COR-L47 (cell line): ENCODE measurements at regions not wholly inside any gene's neighbourhood (a gene's known extent, or its start where the extent isn't known, plus 50 kb on each side); places are given as distances from the start of the nearest gene placed in this dataset.
"Not testable (repeated sequence)": the region's sequence is repeated elsewhere in the genome, so short reads cannot be mapped to it uniquely, and the experiment has no call there.

ENCODE experiments used
- DNase-seq: peaks from one replicate; lab custom pipeline; 2025; lab: John Stamatoyannopoulos, UW

- DNase-seq = no peak
These were observed 217.6 kb upstream of the THUMPD2 start for GRCh38 chr2:39996653-39997080.

- no peak for DNase-seq
These were observed 216.1 kb upstream of the THUMPD2 start for GRCh38 chr2:39995005-39995737.

GRCh38 chr2:39994151-39994550 lies 215.1 kb upstream of the THUMPD2 start:
- DNase-seq = no peak

DNA sequence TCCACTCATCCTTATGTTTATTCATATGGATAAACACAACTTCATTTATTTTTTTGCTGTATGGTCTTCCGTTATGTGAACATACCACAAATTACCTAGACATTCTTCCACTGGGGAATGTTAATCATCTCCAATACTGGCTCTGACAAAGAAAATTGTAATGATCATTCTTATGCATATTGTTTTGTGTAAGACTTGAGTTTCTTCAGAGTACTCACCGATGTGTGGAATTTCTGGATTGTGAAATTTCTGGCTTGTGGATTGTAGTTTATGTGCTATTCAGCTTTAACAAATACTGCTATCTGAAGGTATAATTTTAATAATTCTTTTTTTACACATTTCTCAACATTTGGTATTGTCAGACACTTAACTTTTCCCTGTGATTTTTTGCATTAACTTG lies 212.2 kb upstream of the THUMPD2 start:
- no peak for DNase-seq

GRCh38 chr2:39990335-39990900 lies 211.4 kb upstream of the THUMPD2 start:
- no peak for DNase-seq

- no peak for DNase-seq
These were observed 210.8 kb upstream of the THUMPD2 start for GRCh38 chr2:39989888-39990287.

DNA sequence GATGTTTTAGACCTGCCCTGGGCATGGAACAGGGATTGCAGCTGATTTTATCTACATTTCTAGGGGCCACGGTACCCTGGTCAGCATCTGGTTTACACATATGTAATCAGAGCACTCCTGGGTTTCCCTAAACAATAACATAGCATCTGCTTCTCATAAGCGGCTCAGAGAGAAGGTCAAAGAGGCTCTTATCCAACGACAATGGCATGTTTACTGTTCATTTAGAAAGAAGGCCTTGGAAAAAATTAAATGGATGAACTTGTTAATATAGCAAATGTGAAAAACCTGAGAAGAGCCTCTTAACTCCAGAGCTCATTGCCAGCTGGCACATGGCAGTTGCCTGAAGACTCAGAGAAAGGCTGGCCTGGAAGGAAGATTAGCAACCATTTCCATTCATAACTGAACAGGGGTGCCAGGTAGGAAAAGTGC lies 202.8 kb upstream of the THUMPD2 start:
- DNase-seq = no peak

DNA sequence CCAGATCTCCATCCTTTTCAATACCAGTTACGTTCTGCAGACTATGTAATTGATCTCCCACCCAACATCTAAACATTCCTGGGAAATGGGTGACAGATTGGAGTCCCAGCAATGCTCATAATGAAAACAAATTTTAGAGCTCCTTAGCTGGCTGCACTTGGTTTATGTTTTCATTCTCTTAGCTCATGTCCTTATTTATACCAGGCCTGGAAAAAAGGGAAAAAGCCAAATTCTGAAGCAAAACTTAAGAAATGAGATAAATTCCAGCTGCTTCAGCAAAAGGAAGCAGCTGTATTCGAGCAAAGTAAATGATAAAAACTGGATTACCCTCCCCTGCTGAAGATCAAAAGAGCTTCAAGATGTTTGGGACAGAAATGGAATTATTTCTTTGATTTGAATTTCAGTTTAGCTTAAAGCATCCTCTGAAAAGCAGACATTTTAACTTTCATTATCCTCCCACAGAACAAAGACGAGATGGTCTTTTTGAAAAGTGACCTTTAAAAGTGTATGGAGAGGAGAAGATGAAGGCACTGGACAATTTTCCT lies 196.5 kb upstream of the THUMPD2 start:
- no peak for DNase-seq

DNA sequence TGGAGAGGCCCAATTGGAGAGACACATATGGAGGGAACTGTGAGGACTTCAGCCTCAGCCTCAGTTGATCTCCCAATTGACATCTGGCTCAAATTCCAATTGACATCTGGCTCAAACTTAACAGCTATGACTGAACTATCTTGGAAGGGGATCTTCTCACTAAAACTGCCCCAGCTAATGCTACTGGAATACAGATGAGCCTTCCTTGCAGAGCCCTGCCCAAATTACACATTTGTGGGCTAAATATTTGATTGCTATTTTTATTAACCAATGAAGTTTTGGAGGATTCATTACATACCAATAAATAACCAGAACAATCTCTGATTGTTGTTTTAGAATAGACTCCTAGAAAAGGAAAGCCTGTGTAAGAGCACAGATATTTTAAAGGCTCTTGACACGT lies 189.0 kb upstream of the THUMPD2 start:
- no peak for DNase-seq

DNA sequence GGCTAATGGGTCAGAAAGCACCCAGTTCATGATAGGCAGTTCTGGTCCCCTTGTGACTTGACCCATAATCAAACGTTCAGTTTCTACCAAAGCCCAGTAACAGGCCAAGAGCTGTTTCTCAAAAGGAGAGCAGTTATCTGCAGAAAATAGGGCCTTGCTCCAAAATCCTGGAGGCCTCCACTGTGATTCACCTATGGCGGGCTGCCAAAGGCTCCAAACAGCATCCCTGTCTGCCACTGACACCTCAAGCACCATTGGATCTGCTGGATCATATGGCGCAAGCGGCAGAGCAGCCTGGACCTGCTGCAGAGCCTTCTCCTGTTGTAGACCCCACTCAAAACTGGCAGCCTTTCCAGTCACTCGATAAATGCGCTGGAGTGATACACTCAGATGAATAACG lies 181.6 kb upstream of the THUMPD2 start:
- DNase-seq = not testable (repeated sequence)

DNA sequence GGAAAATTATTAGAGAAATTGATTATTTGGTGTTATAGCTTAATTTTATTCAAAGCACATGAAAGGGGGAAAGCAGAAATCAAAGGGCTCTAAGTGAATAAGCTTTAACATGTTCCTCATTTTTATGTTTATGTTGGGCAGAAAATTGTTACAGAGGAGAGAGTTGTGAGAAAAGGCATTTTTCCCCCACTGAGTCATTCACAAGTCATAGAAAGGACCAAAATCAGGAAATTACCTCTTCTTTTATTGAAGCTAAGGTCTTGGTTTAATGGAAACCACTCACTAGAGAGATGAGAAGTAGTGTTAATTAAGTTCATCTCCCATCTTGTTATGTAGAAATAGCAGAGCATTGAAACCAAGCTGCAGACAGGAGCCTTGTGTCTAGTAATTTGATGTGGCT lies 175.3 kb upstream of the THUMPD2 start:
- DNase-seq = no peak

DNA sequence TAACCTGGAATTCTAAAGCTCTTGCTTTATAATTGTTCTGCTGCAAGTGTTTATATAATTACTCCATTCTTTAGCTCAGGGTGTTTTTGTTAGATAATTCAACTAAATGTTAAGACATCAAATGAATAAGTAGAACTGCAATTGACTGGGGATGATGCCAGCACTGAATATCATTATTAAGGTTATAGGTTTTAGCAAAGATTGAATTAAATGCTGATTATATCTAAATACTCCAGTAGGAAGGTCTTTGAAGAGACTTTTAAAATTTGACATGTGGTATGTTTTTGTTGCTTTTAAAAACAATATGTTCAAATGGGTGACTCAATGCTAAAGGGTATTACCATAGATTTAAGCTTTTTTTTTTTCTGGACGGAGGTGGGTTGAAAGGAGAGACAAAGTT lies 170.1 kb upstream of the THUMPD2 start:
- DNase-seq = no peak

- DNase-seq = no peak
These were observed 169.1 kb upstream of the THUMPD2 start for GRCh38 chr2:39948016-39948719.

DNA sequence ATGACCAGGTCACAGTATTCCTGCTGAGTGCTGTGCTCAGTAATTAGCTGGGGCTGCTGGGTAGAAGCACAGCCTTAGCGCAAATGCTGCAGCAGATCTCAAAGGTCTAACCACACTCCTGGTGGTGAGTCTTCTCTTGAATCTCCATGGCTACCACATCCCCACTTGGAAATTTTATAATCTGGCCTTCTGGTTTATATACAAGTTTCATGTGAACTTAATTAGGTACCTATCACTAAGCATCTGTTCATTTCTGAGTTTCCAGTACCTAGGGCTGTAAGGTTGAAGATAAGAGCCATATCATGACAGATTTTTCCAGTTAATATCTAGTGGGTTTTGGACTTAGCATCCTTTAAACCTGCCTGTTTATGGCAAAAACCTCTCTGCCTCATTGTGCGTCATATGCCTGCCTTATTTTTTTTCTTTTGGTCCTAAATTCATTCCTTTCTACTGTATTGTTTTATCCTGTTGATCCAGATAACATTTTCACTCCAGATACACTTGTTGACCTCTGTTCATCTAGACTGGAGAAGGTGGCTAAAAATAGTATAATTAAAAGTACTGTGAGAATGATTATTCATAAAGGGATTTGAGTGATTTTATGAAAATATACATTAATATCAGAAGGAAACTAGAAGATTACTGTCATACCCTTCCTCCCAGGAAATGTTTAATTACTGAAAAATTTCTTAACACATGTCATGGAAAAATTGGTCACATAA lies 168.4 kb upstream of the THUMPD2 start:
- no peak for DNase-seq

GRCh38 chr2:39942950-39943349 lies 163.9 kb upstream of the THUMPD2 start:
- DNase-seq = no peak

- DNase-seq = no peak
These were observed 159.2 kb upstream of the THUMPD2 start for GRCh38 chr2:39938035-39938835.

GRCh38 chr2:39937621-39938020 lies 158.6 kb upstream of the THUMPD2 start:
- no peak for DNase-seq

GRCh38 chr2:39934851-39935250 lies 155.8 kb upstream of the THUMPD2 start:
- no peak for DNase-seq

- DNase-seq = no peak
These were observed 154.1 kb upstream of the THUMPD2 start for GRCh38 chr2:39933196-39933595.

GRCh38 chr2:39932198-39932597 lies 153.1 kb upstream of the THUMPD2 start:
- DNase-seq = no peak

- DNase-seq = no peak
These were observed 151.3 kb upstream of the THUMPD2 start for GRCh38 chr2:39930175-39930917.
